ENCODE measurements at regions not wholly inside any gene's neighbourhood (a gene's known extent, or its start where the extent isn't known, plus 50 kb on each side); places are given as distances from the start of the nearest gene placed in this dataset.

GRCh38 chr9:12974671-12975070 lies 199.9 kb downstream of the LURAP1L start:
- no peak overlapping the region for H3K27ac Mint-ChIP-seq
- peaks cover 21% of the 10 kb centered on the region for H3K4me1 Mint-ChIP-seq
- H3K4me3 Mint-ChIP-seq, result no peak overlapping the region
- CTCF ChIA-PET, result interaction anchor here (0.9 to 1.1 kb wide), 2 partner anchors 15 to 198 kb away, joined by 3 to 4 read pairs; no protein-coding TSS in a partner anchor
- ATAC-seq (no peak), DNase-seq (ENCODE audit: low spot score) (no peak)
- POLR2A ChIA-PET, result interaction anchor here (0.7 kb wide), 1 partner anchor 820 kb away, joined by 3 read pairs; no protein-coding TSS in a partner anchor
- H3K9me3 Mint-ChIP-seq, result peaks cover 7% of the 10 kb centered on the region
- H3K36me3 Mint-ChIP-seq, result 0 out of 2 replicates have a peak, but pooled peaks cover 5% of the 10 kb centered on the region
- TF ChIP-seq RELA (CRISPR knock-in tag; IDR thresholded peaks at IDR 0.05; ENCODE audit: borderline replicate concordance) (no peak), CTCF (IDR thresholded peaks at IDR 0.05) (no peak), FOXJ3 (CRISPR knock-in tag; IDR thresholded peaks at IDR 0.05; ENCODE audit: borderline replicate concordance) (no peak), NFE2L1 (CRISPR knock-in tag; IDR thresholded peaks at IDR 0.05) (no peak), E2F5 (CRISPR knock-in tag; IDR thresholded peaks at IDR 0.05) (no peak), ATF3 (CRISPR knock-in tag; conservative IDR thresholded peaks at IDR 0.05) (no peak), FOXK1 (CRISPR knock-in tag; IDR thresholded peaks at IDR 0.05) (no peak), STAT6 (CRISPR knock-in tag; conservative IDR thresholded peaks at IDR 0.05; ENCODE audit: low read depth) (no peak), OVOL2 (CRISPR knock-in tag; IDR thresholded peaks at IDR 0.05; ENCODE audit: borderline replicate concordance) (no peak), CREB1 (CRISPR knock-in tag; IDR thresholded peaks at IDR 0.05) (no peak), FOXP4 (CRISPR knock-in tag; IDR thresholded peaks at IDR 0.05) (no peak), NFYB (CRISPR knock-in tag; conservative IDR thresholded peaks at IDR 0.05; ENCODE audit: low read depth) (no peak), NR3C1 (CRISPR knock-in tag; conservative IDR thresholded peaks at IDR 0.05; ENCODE audit: low read depth) (no peak), SP1 (CRISPR knock-in tag; conservative IDR thresholded peaks at IDR 0.05) (no peak)
- no peaks in the 10 kb centered on the region; the same call in 1 of the 2 replicates for H3K27me3 Mint-ChIP-seq (ENCODE audit: low read depth)

GRCh38 chr9:12975496-12975895 lies 200.7 kb downstream of the LURAP1L start:
- CTCF ChIA-PET, result interaction anchor here (0.9 to 1.1 kb wide), 2 partner anchors 14 to 199 kb away, joined by 3 to 4 read pairs; no protein-coding TSS in a partner anchor
- Mint-ChIP-seq H3K27ac (no peak overlapping the region), H3K27me3 (ENCODE audit: low read depth) (no peaks in the 10 kb centered on the region; the same call in 1 of the 2 replicates), H3K36me3 (0 out of 2 replicates have a peak, but pooled peaks cover 4% of the 10 kb centered on the region), H3K4me3 (no peak overlapping the region), H3K4me1 (peaks cover 25% of the 10 kb centered on the region), H3K9me3 (peaks cover 4% of the 10 kb centered on the region)
- TF ChIP-seq FOXP4 (CRISPR knock-in tag; IDR thresholded peaks at IDR 0.05) (no peak), TEAD4 (CRISPR knock-in tag; IDR thresholded peaks at IDR 0.05) (no peak), ZNF232 (CRISPR knock-in tag; IDR thresholded peaks at IDR 0.05) (no peak), HMGA2 (CRISPR knock-in tag; IDR thresholded peaks at IDR 0.05) (no peak), JUN (CRISPR knock-in tag; IDR thresholded peaks at IDR 0.05) (no peak), NR1H2 (CRISPR knock-in tag; IDR thresholded peaks at IDR 0.05) (no peak), ZMAT4 (CRISPR knock-in tag; IDR thresholded peaks at IDR 0.05) (no peak), GABPB1 (CRISPR knock-in tag; IDR thresholded peaks at IDR 0.05) (no peak), GTF2I (CRISPR knock-in tag; conservative IDR thresholded peaks at IDR 0.05) (no peak)
- DNase-seq (ENCODE audit: low spot score), result no peak
- POLR2A ChIA-PET, result interaction anchor here (0.7 kb wide), 1 partner anchor 819 kb away, joined by 3 read pairs; no protein-coding TSS in a partner anchor
- no peak for ATAC-seq

All from WTC11 (cell line).